ENCODE measurements at regions not wholly inside any gene's neighbourhood (a gene's known extent, or its start where the extent isn't known, plus 50 kb on each side); places are given as distances from the start of the nearest gene placed in this dataset.

DNA sequence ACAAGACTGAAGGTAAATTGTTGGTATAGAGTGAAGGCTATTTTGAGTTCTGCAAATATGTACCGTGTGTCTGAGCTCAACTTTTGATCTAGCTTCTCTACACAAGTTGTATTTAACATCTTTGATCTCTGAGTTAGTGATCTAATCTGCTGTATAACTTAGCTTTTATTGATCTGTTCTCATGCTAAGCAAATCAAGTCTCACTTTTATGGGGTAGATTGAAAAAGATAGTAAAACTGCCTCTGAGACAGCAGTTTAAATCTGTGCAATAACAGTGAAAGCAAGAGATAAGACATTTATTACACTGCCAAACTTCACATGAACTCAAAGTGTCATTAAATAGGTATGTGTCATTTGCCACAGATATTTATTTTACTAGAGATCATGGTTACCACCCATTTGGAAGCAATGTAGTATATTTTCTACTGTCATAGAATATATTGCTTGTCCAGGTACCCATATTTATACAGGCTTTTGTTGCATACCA is 477.3 kb downstream of the ISL1 start:
- no peak overlapping the region for H3K27ac Mint-ChIP-seq
- H3K4me3 Mint-ChIP-seq: no peak overlapping the region
- ChIA-PET CTCF (no interaction called here), POLR2A (no interaction called here)
- H3K36me3 Mint-ChIP-seq (ENCODE audit: low read depth): no peaks in the 10 kb centered on the region
- H3K9me3 Mint-ChIP-seq: no peaks in the 10 kb centered on the region
- no peaks in the 10 kb centered on the region for H3K4me1 Mint-ChIP-seq
- DNase-seq: no peak
- H3K27me3 Mint-ChIP-seq: no peaks in the 10 kb centered on the region

DNA sequence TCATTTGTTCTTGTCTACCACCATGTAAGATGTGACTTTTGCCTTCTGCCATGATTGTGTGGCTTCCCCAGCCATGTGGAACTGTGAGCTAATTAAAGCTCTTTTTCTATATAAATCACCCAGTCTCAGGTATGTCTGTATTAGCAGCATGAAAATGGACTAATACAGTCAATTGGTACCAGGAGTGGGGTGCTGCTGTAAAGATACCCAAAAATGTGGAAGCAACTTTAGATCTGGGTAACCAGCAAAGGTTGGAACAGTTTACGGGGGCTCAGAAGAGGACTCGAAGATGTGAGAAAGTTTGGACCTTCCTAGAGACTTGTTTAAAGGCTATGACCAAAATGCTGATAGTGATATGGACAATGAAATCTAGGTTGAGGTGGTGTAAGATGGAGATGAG is 488.9 kb downstream of the ISL1 start:
- no peaks in the 10 kb centered on the region for H3K4me1 Mint-ChIP-seq
- no peak overlapping the region for H3K27ac Mint-ChIP-seq
- peaks cover 12% of the 10 kb centered on the region for H3K9me3 Mint-ChIP-seq
- ChIA-PET CTCF (no interaction called here), POLR2A (no interaction called here)
- H3K36me3 Mint-ChIP-seq (ENCODE audit: low read depth): no peaks in the 10 kb centered on the region
- H3K27me3 Mint-ChIP-seq: no peaks in the 10 kb centered on the region
- no peak overlapping the region for H3K4me3 Mint-ChIP-seq
- no peak for DNase-seq

DNA sequence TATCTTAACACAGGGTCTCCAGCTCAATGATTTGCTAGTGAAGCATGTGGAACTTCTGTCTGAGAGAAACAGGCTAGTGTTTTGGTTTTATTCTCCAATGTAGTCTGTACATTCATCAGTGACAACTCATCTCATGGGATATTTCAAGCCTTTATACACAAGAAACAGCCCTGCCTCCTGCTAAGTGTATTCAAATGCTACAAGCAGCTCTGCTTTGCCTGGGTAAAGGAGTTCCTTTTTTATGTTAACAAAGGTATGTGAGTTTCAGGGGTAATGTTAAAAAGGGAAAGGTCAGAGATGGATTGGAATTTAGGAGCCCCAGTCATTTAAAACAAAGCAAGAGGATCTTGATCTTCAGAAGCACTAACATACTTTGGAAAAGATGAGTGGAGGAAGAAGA is 498.7 kb downstream of the ISL1 start:
- Mint-ChIP-seq H3K4me1 (no peaks in the 10 kb centered on the region), H3K9me3 (peaks cover 2% of the 10 kb centered on the region), H3K4me3 (no peak overlapping the region), H3K36me3 (ENCODE audit: low read depth) (no peaks in the 10 kb centered on the region), H3K27ac (no peak overlapping the region), H3K27me3 (no peaks in the 10 kb centered on the region)
- DNase-seq: no peak
- ChIA-PET CTCF (no interaction called here), POLR2A (no interaction called here)

DNA sequence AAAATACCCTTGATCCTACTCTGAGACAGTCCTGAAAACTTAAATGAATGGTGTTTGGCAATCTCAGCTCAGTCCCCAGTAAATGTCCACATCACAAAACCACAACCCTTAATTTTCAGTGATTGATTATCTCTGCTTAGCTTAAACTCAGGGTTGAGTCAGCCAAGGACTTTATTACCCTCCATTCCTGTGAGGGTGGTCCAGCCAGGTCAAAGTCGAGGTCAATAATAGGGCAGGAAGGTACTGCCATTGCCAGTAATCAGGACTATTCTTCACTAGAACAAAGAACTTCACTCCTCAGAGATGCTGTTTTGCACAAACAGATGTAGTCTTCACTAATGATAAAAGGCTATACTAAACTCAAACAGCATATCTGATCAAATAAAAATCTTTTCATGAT is 499.4 kb downstream of the ISL1 start:
- DNase-seq: no peak
- ChIA-PET CTCF (no interaction called here), POLR2A (no interaction called here)
- Mint-ChIP-seq H3K9me3 (peaks cover 2% of the 10 kb centered on the region), H3K27me3 (no peaks in the 10 kb centered on the region), H3K4me1 (no peaks in the 10 kb centered on the region), H3K4me3 (no peak overlapping the region), H3K36me3 (ENCODE audit: low read depth) (no peaks in the 10 kb centered on the region), H3K27ac (no peak overlapping the region)

DNA sequence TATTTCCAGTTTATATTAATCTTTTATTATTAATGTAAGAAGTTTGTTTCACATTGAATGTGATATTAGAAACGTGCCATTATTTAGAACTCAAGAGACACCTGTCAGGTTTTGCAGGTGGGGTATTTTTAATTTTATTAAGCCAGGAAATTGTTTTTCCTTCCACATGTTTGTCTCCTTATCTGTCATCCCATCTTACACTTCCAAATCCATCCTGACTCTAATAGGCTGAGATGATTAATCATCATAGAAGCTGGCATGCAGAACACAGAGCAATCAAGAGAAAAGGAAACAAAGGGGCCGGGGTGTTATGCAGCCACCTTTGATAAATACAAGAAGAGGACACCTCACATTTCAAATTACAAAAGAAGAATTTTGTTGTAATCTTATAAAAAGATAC is 506.5 kb downstream of the ISL1 start:
- H3K9me3 Mint-ChIP-seq: peaks cover 2% of the 10 kb centered on the region
- POLR2A ChIA-PET: no interaction called here
- no peak overlapping the region for H3K27ac Mint-ChIP-seq
- CTCF ChIA-PET: no interaction called here
- no peaks in the 10 kb centered on the region for H3K36me3 Mint-ChIP-seq (ENCODE audit: low read depth)
- H3K4me1 Mint-ChIP-seq: no peaks in the 10 kb centered on the region
- no peak for DNase-seq
- no peaks in the 10 kb centered on the region for H3K27me3 Mint-ChIP-seq
- no peak overlapping the region for H3K4me3 Mint-ChIP-seq

DNA sequence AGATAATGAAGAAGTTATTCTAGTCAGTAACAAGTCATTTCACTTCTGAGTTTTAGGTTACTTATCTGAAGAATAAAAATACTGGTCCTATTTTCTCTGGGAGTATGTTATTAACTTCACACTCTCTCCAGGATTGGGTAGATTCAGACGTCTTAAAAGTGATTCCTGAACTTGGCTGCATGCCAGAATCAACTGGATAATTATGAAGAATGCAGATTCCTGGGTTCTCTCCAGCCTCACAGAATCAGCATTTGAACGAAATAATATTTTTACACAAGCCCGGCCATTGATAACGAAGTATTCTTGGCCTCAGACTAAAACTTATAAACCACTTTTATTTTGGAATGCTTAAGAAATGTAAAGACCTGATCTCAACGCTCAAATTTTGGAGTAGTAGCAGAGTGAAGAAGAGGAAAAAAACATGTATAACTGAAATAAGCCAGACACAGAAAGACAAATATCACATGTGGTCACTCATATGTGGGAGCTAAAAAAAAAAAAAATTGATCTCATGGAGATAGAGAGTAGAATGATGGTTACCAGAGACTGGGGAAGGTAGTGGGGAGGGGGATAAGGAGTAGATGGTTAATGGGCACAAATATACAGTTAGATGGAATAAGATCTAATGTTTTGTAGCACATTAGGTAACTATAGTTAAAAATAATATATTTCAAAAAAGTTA is 507.3 kb downstream of the ISL1 start:
- Mint-ChIP-seq H3K27ac (no peak overlapping the region), H3K27me3 (no peaks in the 10 kb centered on the region), H3K36me3 (ENCODE audit: low read depth) (no peaks in the 10 kb centered on the region), H3K4me3 (no peak overlapping the region), H3K9me3 (peaks cover 2% of the 10 kb centered on the region), H3K4me1 (no peaks in the 10 kb centered on the region)
- no peak for DNase-seq
- ChIA-PET CTCF (no interaction called here), POLR2A (no interaction called here)

DNA sequence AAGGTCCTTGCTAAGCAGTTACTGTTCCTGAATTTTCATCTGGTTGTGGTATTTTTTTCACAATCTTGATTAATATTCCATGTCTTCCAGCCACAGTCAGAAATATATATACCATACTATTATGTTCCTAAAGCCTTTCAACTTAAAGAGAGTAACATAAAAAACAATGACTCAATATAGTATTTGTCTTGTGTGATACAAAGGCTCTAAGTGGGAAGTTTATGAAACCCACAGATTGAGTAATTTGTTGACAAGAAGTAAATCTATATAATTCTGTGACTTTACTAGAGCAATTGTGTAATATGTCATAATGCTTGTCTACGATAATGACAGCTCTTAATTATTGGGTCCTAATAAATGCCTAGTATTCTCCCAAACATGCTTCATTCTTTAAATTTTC is 509.4 kb downstream of the ISL1 start:
- Mint-ChIP-seq H3K4me3 (no peak overlapping the region), H3K9me3 (no peaks in the 10 kb centered on the region), H3K36me3 (ENCODE audit: low read depth) (no peaks in the 10 kb centered on the region), H3K4me1 (no peaks in the 10 kb centered on the region), H3K27ac (no peak overlapping the region), H3K27me3 (no peaks in the 10 kb centered on the region)
- POLR2A ChIA-PET: no interaction called here
- CTCF ChIA-PET: no interaction called here
- DNase-seq: no peak

DNA sequence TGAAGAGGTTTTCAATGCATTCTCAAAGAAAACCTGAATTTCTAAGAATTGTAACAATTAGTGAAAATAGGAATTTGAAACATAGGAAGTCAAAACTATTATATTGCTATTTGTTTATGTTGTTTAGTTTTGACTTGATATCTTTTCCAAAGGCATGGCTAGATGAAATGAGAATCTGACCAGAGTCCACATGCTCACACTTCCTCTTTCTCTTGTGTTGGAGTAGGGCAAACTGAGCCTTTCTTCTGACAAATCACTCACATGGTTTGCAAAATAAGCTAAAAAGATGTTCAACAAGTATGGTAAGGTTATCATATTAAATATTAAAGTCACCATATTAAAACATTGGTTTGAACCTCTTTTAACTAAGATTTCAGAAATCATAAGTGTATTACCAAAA is 512.6 kb downstream of the ISL1 start:
- CTCF ChIA-PET: no interaction called here
- no peak for DNase-seq
- Mint-ChIP-seq H3K4me1 (no peaks in the 10 kb centered on the region), H3K4me3 (no peak overlapping the region), H3K27me3 (no peaks in the 10 kb centered on the region), H3K27ac (no peak overlapping the region), H3K36me3 (ENCODE audit: low read depth) (no peaks in the 10 kb centered on the region), H3K9me3 (peaks cover 4% of the 10 kb centered on the region)
- POLR2A ChIA-PET: no interaction called here

DNA sequence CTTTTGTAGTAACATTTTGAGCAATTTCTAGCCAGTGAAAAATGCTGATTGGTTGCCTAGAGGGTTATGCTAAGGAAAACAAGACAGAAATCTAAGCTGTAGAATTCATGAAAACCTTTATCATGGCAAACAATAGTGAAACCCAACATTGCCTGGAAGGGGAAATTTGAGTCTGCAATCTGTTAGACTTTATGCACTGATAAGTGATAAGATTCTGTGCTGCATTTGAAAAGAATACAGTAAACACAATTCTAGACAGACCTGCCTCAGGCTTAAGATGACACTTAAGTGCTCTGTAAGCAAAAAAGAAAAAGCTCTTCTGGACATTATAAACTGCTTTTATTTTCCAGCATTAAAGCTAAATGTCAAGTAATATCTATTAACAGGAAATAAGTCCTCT is 519.3 kb downstream of the ISL1 start:
- H3K27ac Mint-ChIP-seq: no peak overlapping the region
- peaks cover 12% of the 10 kb centered on the region for H3K9me3 Mint-ChIP-seq
- H3K27me3 Mint-ChIP-seq: no peaks in the 10 kb centered on the region
- ChIA-PET CTCF (no interaction called here), POLR2A (no interaction called here)
- H3K4me3 Mint-ChIP-seq: no peak overlapping the region
- no peaks in the 10 kb centered on the region for H3K4me1 Mint-ChIP-seq
- DNase-seq: no peak
- H3K36me3 Mint-ChIP-seq (ENCODE audit: low read depth): no peaks in the 10 kb centered on the region

DNA sequence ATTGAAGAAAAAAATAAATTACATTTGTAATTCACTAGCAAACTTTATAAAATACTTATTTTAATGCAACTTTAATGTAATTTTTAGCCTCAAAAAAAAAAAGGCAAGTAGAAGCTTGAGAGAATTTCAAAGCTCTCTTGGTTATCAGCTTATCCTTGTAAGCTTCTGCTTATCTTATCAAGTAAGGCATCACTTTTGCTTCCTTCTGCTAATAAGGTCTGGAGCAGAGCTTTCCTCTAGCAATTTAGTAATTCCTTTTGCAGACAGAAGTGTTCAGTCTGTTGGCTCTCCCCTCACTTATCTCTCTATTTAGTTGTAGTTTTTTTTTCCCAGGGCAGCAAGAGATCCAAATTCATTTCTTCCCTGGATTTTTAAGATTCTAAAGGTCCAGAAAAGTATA is 525.0 kb downstream of the ISL1 start:
- Mint-ChIP-seq H3K9me3 (peaks cover 6% of the 10 kb centered on the region), H3K4me3 (no peak overlapping the region), H3K36me3 (ENCODE audit: low read depth) (no peaks in the 10 kb centered on the region), H3K27me3 (no peaks in the 10 kb centered on the region), H3K4me1 (no peaks in the 10 kb centered on the region), H3K27ac (no peak overlapping the region)
- DNase-seq: no peak
- ChIA-PET POLR2A (no interaction called here), CTCF (no interaction called here)

DNA sequence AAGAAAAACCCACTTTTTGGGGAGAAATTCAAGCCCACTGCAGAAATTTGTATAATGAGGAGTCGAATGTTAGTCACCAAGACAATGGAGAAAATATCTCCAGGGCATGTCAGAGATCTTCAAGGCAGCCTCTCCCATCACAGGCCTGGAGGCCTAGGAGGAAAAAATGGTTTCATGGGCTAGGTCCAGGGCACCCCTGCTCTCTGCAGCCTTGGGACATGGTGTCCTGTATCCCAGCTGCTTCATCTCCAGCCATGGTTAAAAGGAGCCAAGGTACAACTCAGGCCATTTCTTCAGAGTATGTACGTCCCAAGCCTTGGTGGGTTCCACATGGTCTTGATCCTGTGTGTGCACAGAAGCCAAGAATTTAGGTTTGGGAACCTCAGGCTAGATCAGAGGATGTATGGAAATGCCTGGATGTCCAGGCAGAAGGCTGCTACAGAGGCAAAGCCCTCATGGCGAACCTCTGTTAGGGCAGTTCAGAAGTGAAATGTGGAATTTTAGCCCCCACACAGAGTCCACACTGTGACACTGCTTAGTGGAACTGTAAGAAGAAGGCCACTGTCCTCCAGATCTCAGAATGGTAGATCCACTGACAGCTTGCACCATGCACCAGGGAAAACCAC is 561.4 kb downstream of the ISL1 start:
- H3K9me3 Mint-ChIP-seq: peaks cover 15% of the 10 kb centered on the region

DNA sequence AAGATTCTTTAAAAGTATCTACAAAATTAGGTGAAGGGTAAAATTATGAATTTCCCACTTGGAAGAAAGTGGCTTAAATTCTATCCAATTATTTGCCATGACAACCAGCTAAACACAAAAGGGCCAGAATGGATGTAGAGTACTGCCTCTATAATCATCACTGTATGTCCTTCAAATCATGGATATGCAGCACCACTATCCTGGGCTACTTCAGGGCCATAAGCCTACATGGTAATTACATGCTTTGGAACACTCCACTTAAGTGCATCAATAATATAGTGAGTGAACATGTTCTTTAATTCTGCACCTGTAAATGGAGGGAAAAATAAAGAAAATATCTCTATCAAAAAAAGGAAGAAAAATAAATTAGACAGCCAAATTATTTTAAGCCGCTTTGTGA is 575.2 kb downstream of the ISL1 start:
- H3K4me1 Mint-ChIP-seq: no peaks in the 10 kb centered on the region
- ChIA-PET POLR2A (no interaction called here), CTCF (no interaction called here)
- no peak for DNase-seq
- H3K36me3 Mint-ChIP-seq (ENCODE audit: low read depth): no peaks in the 10 kb centered on the region
- H3K9me3 Mint-ChIP-seq: no peaks in the 10 kb centered on the region
- no peak overlapping the region for H3K27ac Mint-ChIP-seq
- no peaks in the 10 kb centered on the region for H3K27me3 Mint-ChIP-seq
- no peak overlapping the region for H3K4me3 Mint-ChIP-seq

More for the DNA sequence above, 561.4 kb downstream of the ISL1 start:
- Mint-ChIP-seq H3K4me3 (no peak overlapping the region), H3K4me1 (no peaks in the 10 kb centered on the region), H3K36me3 (ENCODE audit: low read depth) (no peaks in the 10 kb centered on the region), H3K27me3 (no peaks in the 10 kb centered on the region), H3K27ac (no peak overlapping the region)
- CTCF ChIA-PET: no interaction called here
- DNase-seq: no peak
- POLR2A ChIA-PET: no interaction called here

DNA sequence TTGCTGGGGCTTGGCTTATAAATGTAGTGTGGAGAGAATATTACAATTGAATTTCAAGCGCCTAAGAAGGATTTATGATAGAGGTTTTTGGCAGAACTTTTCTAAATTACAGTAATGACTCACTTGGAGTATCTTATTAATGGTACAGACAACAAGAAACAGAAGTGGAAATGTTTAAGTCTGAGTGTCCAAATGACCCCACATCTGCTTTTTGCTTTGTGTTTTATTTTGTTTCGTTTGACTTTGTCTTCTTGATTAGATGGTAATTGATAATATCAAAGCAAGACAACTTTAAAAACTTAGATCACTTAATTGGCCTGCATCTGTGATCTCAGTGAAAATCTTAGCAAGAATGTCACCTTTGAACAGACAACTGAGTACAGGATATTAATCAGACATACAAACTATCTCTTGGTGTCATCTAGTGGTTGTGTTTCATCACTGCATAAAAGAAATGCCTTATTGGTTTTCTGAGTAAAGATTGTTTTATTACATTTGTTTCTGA is 577.4 kb downstream of the ISL1 start:
- Mint-ChIP-seq H3K27me3 (no peaks in the 10 kb centered on the region), H3K4me3 (no peak overlapping the region), H3K36me3 (ENCODE audit: low read depth) (no peaks in the 10 kb centered on the region), H3K27ac (no peak overlapping the region), H3K4me1 (no peaks in the 10 kb centered on the region), H3K9me3 (peaks cover 2% of the 10 kb centered on the region)
- CTCF ChIA-PET: no interaction called here
- no peak for DNase-seq
- POLR2A ChIA-PET: no interaction called here

DNA sequence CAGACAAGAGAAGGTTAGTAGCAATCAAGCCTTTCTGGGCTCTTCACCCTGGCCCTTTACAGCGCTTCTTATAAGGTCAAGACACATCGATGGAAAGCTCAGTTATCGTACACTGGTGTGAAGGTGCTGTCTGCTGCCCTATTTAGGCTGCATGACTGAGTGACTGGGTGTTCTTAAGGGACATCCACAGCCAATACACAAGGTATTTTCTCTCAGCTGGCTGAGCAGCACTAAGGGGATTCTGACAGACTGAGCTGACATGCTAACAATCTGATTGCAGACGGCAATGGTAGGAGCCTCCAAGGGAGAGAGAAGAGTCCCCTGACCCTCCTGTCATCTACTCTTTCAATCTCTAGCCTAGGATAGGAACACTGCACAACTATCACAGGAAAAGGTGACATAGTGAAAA is 577.9 kb downstream of the ISL1 start:
- H3K36me3 Mint-ChIP-seq (ENCODE audit: low read depth): no peaks in the 10 kb centered on the region
- no peaks in the 10 kb centered on the region for H3K4me1 Mint-ChIP-seq
- POLR2A ChIA-PET: no interaction called here
- CTCF ChIA-PET: no interaction called here
- peaks cover 2% of the 10 kb centered on the region for H3K9me3 Mint-ChIP-seq
- no peak overlapping the region for H3K27ac Mint-ChIP-seq
- no peak for DNase-seq
- no peaks in the 10 kb centered on the region for H3K27me3 Mint-ChIP-seq
- H3K4me3 Mint-ChIP-seq: no peak overlapping the region

All from activated CD4-positive, alpha-beta memory T cell treated with anti-CD3 and anti-CD28 coated beads, Interleukin-2, amount 10 ng/mL, durations not matched to agents 7 days and 5 days (primary cell).